Liver (tissue), 8 donors: ENCODE measurements at regions not wholly inside any gene's neighbourhood (a gene's known extent, or its start where the extent isn't known, plus 50 kb on each side); places are given as distances from the start of the nearest gene placed in this dataset.

Experiments used
- DNase-seq: peaks from one replicate; pipeline ENCODE4 v3.0.0-alpha.2; 2017; ENCODE audit warnings: low spot score
- H3K27ac ChIP-seq, 2 donors: one replicate each; pipeline ENCODE4 v1.7.0; 2013; ENCODE audit warnings: inconsistent platforms in 2 of 2, low read length in 2 of 2, control low read depth in 1 of 2, low read depth in 1 of 2, mild to moderate bottlenecking in 1 of 2
- H3K27me3 ChIP-seq, 4 donors: one replicate each; pipeline versions ENCODE4 v1.6.1 to v1.7.0; 2013; ENCODE audit warnings: low read length in 3 of 4, inconsistent platforms in 1 of 4, mild to moderate bottlenecking in 1 of 4, moderate library complexity in 1 of 4; ENCODE audit not compliant: control insufficient read depth in 4 of 4, insufficient read depth in 4 of 4
- H3K36me3 ChIP-seq, 4 donors: one replicate each; pipeline versions ENCODE4 v1.6.1 to v1.7.0; 2013; ENCODE audit warnings: low read length in 3 of 4, mild to moderate bottlenecking in 3 of 4, low read depth in 1 of 4, moderate library complexity in 1 of 4; ENCODE audit not compliant: control insufficient read depth in 4 of 4, insufficient read depth in 3 of 4
- H3K4me1 ChIP-seq, 4 donors: one replicate each; pipeline versions ENCODE4 v1.6.1 to v1.7.0; 2013; ENCODE audit warnings: low read length in 3 of 4, mild to moderate bottlenecking in 3 of 4, moderate library complexity in 1 of 4; ENCODE audit not compliant: control insufficient read depth in 4 of 4, insufficient read depth in 4 of 4
- H3K4me3 ChIP-seq, 3 donors: one replicate each; pipeline versions ENCODE4 v1.6.1 to v1.7.0; 2013; ENCODE audit warnings: low read length in 3 of 3, control low read depth in 1 of 3, low read depth in 1 of 3, mild to moderate bottlenecking in 1 of 3
- H3K9ac ChIP-seq, 2 donors: one replicate each; pipeline ENCODE4 v1.7.0; 2013; ENCODE audit warnings: low read length in 2 of 2, mild to moderate bottlenecking in 2 of 2, moderate library complexity in 2 of 2, control low read depth in 1 of 2, low read depth in 1 of 2
- H3K9me3 ChIP-seq, 4 donors: one replicate each; pipeline versions ENCODE4 v1.6.1 to v1.7.0; 2013; ENCODE audit warnings: low read length in 3 of 4; ENCODE audit not compliant: control insufficient read depth in 4 of 4
- CTCF ChIP-seq: fragments of 150-350 bp; IDR thresholded peaks from 2 replicates; pipeline ENCODE4 v1.5.1; 2017; ENCODE audit warnings: improper control_type of control experiment, low read depth, low read length; ENCODE audit not compliant: missing input control
- EGR1 ChIP-seq, 2 donors: IDR thresholded peaks; 2 replicates each; pipeline ENCODE4 v1.6.1; 2016 to 2018; ENCODE audit warnings: antibody characterized with exemption in 2 of 2, low read depth in 2 of 2
- FOXA1 ChIP-seq: IDR thresholded peaks from 2 replicates; pipeline ENCODE4 v1.6.1; 2016; ENCODE audit warnings: antibody characterized with exemption
- FOXA2 ChIP-seq: IDR thresholded peaks from 2 replicates; pipeline ENCODE4 v1.6.1; 2016; ENCODE audit warnings: antibody characterized with exemption
- GABPA ChIP-seq, 2 donors: IDR thresholded peaks in 1 of 2; conservative IDR thresholded peaks in 1 of 2; 2 replicates each; pipeline ENCODE4 v1.6.1; 2016; ENCODE audit warnings: antibody characterized with exemption in 2 of 2, mild to moderate bottlenecking in 1 of 2, moderate library complexity in 1 of 2
- HNF4A ChIP-seq, 2 donors: conservative IDR thresholded peaks; 2 replicates each; pipeline ENCODE4 v1.6.1; 2016; ENCODE audit warnings: antibody characterized with exemption in 2 of 2, mild to moderate bottlenecking in 2 of 2
- HNF4G ChIP-seq: IDR thresholded peaks from 2 replicates; pipeline ENCODE4 v1.6.1; 2016; ENCODE audit warnings: antibody characterized with exemption
- JUND ChIP-seq, 2 donors: IDR thresholded peaks; 2 replicates each; pipeline ENCODE4 v1.6.1; 2016; ENCODE audit warnings: antibody characterized with exemption in 2 of 2
- NR2F2 ChIP-seq: IDR thresholded peaks from 2 replicates; pipeline ENCODE4 v1.6.1; 2016; ENCODE audit warnings: antibody characterized with exemption
- RAD21 ChIP-seq, 2 donors: IDR thresholded peaks; 2 replicates each; pipeline ENCODE4 v1.6.1; 2016; ENCODE audit warnings: antibody characterized with exemption in 2 of 2, mild to moderate bottlenecking in 2 of 2
- REST ChIP-seq: IDR thresholded peaks from 2 replicates; pipeline ENCODE4 v1.6.1; 2016; ENCODE audit warnings: antibody characterized with exemption, mild to moderate bottlenecking
- RXRA ChIP-seq, 2 donors: IDR thresholded peaks; 2 replicates each; pipeline ENCODE4 v1.6.1; 2017 to 2018; ENCODE audit warnings: antibody characterized with exemption in 2 of 2, mild to moderate bottlenecking in 1 of 2
- SP1 ChIP-seq: IDR thresholded peaks from 2 replicates; pipeline ENCODE4 v1.6.1; 2018; ENCODE audit warnings: antibody characterized with exemption, mild to moderate bottlenecking
- TAF1 ChIP-seq: conservative IDR thresholded peaks from 2 replicates; pipeline ENCODE4 v1.6.1; 2016; ENCODE audit warnings: antibody characterized with exemption, mild to moderate bottlenecking
- YY1 ChIP-seq: IDR thresholded peaks from 2 replicates; pipeline ENCODE4 v1.6.1; 2016; ENCODE audit warnings: antibody characterized with exemption, mild to moderate bottlenecking
- WGBS: extraction: QIAGEN DNeasy Blood & Tissue Kit; methylation state at CpG from one replicate; pipeline ENCODE4 v1.1.7; 2013; 5-methylcytosine and 5-hydroxymethylcytosine counted together
- TF ChIP-seq, protein P1 (sequence below): IDR thresholded peaks from 2 replicates; pipeline ENCODE4 v1.6.1; 2016; ENCODE audit warnings: antibody characterized with exemption
- TF ChIP-seq, protein P2 (sequence below): IDR thresholded peaks from 2 replicates; pipeline ENCODE4 v1.6.1; 2016; ENCODE audit warnings: antibody characterized with exemption
- TF ChIP-seq, protein P3 (sequence below): IDR thresholded peaks from 2 replicates; pipeline ENCODE4 v1.6.1; 2016; ENCODE audit warnings: antibody characterized with exemption
- donor health status: healthy.
- donor health status: healthy.
- donor health status: healthy.
- donor health status: healthy.
- donor health status: healthy.

- no peaks in the 10 kb centered on the region for H3K4me1 ChIP-seq
- 31% methylated on average over 2 of the region's 2 CpGs for WGBS
- no peak overlapping the region for H3K9ac ChIP-seq
- no peaks in the 10 kb centered on the region for H3K27me3 ChIP-seq
- H3K36me3 ChIP-seq = no peaks in the 10 kb centered on the region
- no peak for TF ChIP-seq JUND (IDR thresholded peaks at IDR 0.05)
- no peak for TF ChIP-seq TAF1
- peaks cover 0 to 2% (median 0%) of the 10 kb centered on the region in 4 donors for H3K9me3 ChIP-seq
- no peak overlapping the region for H3K27ac ChIP-seq
- H3K4me3 ChIP-seq = no peak overlapping the region
- DNase-seq = no peak
Observed at GRCh38 chr15:97053635-97054034, 723.1 kb downstream of the NR2F2 start.

DNA sequence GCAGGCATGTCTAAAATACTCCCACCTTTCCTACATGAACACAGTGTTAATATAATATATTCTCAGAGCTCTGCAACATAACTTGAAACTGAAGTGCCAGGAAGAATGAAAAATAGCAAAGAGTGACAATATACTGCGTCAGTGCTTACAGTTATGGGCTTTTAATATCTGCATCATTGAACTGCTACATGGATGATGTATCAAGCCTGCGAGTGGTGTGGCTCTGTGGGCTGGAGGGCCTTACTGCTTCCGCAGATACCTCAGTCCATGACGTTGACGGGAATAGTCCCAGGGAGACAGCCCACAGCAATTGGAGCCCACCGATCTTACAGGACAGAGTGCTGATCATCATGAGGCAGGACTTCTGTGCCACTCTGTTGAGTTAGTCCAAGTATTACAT lies 727.0 kb downstream of the NR2F2 start:
- TF ChIP-seq HNF4A (conservative IDR thresholded peaks at IDR 0.05) (no peak), RXRA (IDR thresholded peaks at IDR 0.05) (no peak), SP1 (no peak), CTCF (no peak), NR2F2 (no peak), RAD21 (IDR thresholded peaks at IDR 0.05) (no peak), REST (no peak), FOXA2 (no peak), EGR1 (IDR thresholded peaks at IDR 0.05; ENCODE audit: low read depth in 2 of 2) (no peak), YY1 (no peak), HNF4G (no peak), FOXA1 (no peak), JUND (IDR thresholded peaks at IDR 0.05) (no peak), GABPA (IDR thresholded peaks at IDR 0.05 in 1 of 2, conservative IDR thresholded peaks at IDR 0.05 in 1 of 2) (no peak), TAF1 (no peak)
- TF ChIP-seq, protein P1, sequence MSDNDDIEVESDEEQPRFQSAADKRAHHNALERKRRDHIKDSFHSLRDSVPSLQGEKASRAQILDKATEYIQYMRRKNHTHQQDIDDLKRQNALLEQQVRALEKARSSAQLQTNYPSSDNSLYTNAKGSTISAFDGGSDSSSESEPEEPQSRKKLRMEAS = no peak
- TF ChIP-seq, protein P2, sequence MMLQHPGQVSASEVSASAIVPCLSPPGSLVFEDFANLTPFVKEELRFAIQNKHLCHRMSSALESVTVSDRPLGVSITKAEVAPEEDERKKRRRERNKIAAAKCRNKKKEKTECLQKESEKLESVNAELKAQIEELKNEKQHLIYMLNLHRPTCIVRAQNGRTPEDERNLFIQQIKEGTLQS = no peak
- TF ChIP-seq, protein P3, sequence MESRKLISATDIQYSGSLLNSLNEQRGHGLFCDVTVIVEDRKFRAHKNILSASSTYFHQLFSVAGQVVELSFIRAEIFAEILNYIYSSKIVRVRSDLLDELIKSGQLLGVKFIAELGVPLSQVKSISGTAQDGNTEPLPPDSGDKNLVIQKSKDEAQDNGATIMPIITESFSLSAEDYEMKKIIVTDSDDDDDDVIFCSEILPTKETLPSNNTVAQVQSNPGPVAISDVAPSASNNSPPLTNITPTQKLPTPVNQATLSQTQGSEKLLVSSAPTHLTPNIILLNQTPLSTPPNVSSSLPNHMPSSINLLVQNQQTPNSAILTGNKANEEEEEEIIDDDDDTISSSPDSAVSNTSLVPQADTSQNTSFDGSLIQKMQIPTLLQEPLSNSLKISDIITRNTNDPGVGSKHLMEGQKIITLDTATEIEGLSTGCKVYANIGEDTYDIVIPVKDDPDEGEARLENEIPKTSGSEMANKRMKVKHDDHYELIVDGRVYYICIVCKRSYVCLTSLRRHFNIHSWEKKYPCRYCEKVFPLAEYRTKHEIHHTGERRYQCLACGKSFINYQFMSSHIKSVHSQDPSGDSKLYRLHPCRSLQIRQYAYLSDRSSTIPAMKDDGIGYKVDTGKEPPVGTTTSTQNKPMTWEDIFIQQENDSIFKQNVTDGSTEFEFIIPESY = no peak
- 89% methylated on average over 6 of the region's 6 CpGs for WGBS
- Histone ChIP-seq H3K27ac (no peak overlapping the region), H3K36me3 (no peaks in the 10 kb centered on the region), H3K4me3 (no peak overlapping the region), H3K27me3 (no peaks in the 10 kb centered on the region), H3K9ac (no peak overlapping the region), H3K4me1 (no peaks in the 10 kb centered on the region), H3K9me3 (no peaks in the 10 kb centered on the region)
- no peak for DNase-seq
